Stomach (tissue), 4 donors: ENCODE measurements at regions not wholly inside any gene's neighbourhood (a gene's known extent, or its start where the extent isn't known, plus 50 kb on each side); places are given as distances from the start of the nearest gene placed in this dataset.

ENCODE experiments used
- CTCF ChIP-seq, 7 experiments: fragments of 450-650 bp in 4 of 7; fragments of 200-600 bp in 3 of 7; sonication (generic) in 3 of 7; IDR thresholded peaks; one replicate each; pipeline ENCODE4 v1.5.1; 2016 to 2019; ENCODE audit warnings: antibody characterized with exemption in 7 of 7, control low read depth in 2 of 7, mild to moderate bottlenecking in 1 of 7
- EP300 ChIP-seq: sonication (generic); formaldehyde crosslinking; IDR thresholded peaks from one replicate; pipeline ENCODE4 v1.6.1; 2017; ENCODE audit warnings: antibody characterized with exemption
- POLR2A ChIP-seq, 4 donors: fragments of 450-650 bp; IDR thresholded peaks; one replicate each; pipeline ENCODE4 v1.6.1; 2016; ENCODE audit warnings: antibody characterized with exemption in 4 of 4, control low read depth in 2 of 4, mild to moderate bottlenecking in 1 of 4, moderate library complexity in 1 of 4
- POLR2AphosphoS5 ChIP-seq, 3 donors: sonication (generic); formaldehyde crosslinking; IDR thresholded peaks; one replicate each; pipeline ENCODE4 v1.6.1; 2016; ENCODE audit warnings: antibody characterized with exemption in 3 of 3

GRCh38 chr4:157984285-157984911 lies 188.4 kb downstream of the GASK1B start:
- TF ChIP-seq CTCF (IDR thresholded peaks at IDR 0.05) = no peak
- TF ChIP-seq POLR2A (IDR thresholded peaks at IDR 0.05) = no peak
- no peak for TF ChIP-seq EP300
- TF ChIP-seq POLR2AphosphoS5 (IDR thresholded peaks at IDR 0.05) = no peak
